ENCODE measurements at regions not wholly inside any gene's neighbourhood (a gene's known extent, or its start where the extent isn't known, plus 50 kb on each side); places are given as distances from the start of the nearest gene placed in this dataset.
"Not testable (repeated sequence)": the region's sequence is repeated elsewhere in the genome, so short reads cannot be mapped to it uniquely, and the experiment has no call there.

- TF ChIP-seq CTCF (conservative IDR thresholded peaks at IDR 0.05; ENCODE audit: low read length); EZH2phosphoT487 (IDR thresholded peaks at IDR 0.05; ENCODE audit: borderline replicate concordance, low read depth, low read length): not testable (repeated sequence)
Observed at GRCh38 chr1:60640033-60640551, 442.3 kb upstream of the NFIA start.

Data from OCI-LY7 (cell line).